Ishikawa (cell line): ENCODE measurements at regions not wholly inside any gene's neighbourhood (a gene's known extent, or its start where the extent isn't known, plus 50 kb on each side); places are given as distances from the start of the nearest gene placed in this dataset.

Source experiments
- CEBPB ChIP-seq: IDR thresholded peaks from 2 replicates; pipeline ENCODE4 v1.6.1; 2012
- CREB1 ChIP-seq: IDR thresholded peaks from 2 replicates; pipeline ENCODE4 v1.6.1; 2012; ENCODE audit warnings: low read depth
- EGR1 ChIP-seq: IDR thresholded peaks from 2 replicates; pipeline ENCODE4 v1.6.1; 2012
- EP300 ChIP-seq: IDR thresholded peaks from 2 replicates; pipeline ENCODE4 v1.6.1; 2012; ENCODE audit warnings: borderline replicate concordance
- FOXM1 ChIP-seq: IDR thresholded peaks from 2 replicates; pipeline ENCODE4 v1.6.1; 2012; ENCODE audit warnings: low read depth, borderline replicate concordance
- NFIC ChIP-seq: IDR thresholded peaks from 2 replicates; pipeline ENCODE4 v1.6.1; 2012
- RAD21 ChIP-seq: IDR thresholded peaks from 2 replicates; pipeline ENCODE4 v1.6.1; 2012; ENCODE audit warnings: low read depth
- TAF1 ChIP-seq: IDR thresholded peaks from 2 replicates; pipeline ENCODE4 v1.6.1; 2012; ENCODE audit warnings: low read depth, mild to moderate bottlenecking
- TCF12 ChIP-seq: IDR thresholded peaks from 2 replicates; pipeline ENCODE4 v1.6.1; 2012; ENCODE audit warnings: low read depth
- TEAD4 ChIP-seq: IDR thresholded peaks from 2 replicates; pipeline ENCODE4 v1.6.1; 2012
- YY1 ChIP-seq: IDR thresholded peaks from 2 replicates; pipeline ENCODE4 v1.6.1; 2012; ENCODE audit warnings: low read depth
- ZBTB7A ChIP-seq: IDR thresholded peaks from 2 replicates; pipeline ENCODE4 v1.6.1; 2012; ENCODE audit warnings: low read depth
- TF ChIP-seq, protein P1 (sequence below): IDR thresholded peaks from 2 replicates; pipeline ENCODE4 v1.6.1; 2012
- TF ChIP-seq, protein P2 (sequence below): IDR thresholded peaks from 2 replicates; pipeline ENCODE4 v1.6.1; 2012
- TF ChIP-seq, protein P3 (sequence below): IDR thresholded peaks from 2 replicates; pipeline ENCODE4 v1.6.1; 2012; ENCODE audit warnings: low read depth, mild to moderate bottlenecking

DNA sequence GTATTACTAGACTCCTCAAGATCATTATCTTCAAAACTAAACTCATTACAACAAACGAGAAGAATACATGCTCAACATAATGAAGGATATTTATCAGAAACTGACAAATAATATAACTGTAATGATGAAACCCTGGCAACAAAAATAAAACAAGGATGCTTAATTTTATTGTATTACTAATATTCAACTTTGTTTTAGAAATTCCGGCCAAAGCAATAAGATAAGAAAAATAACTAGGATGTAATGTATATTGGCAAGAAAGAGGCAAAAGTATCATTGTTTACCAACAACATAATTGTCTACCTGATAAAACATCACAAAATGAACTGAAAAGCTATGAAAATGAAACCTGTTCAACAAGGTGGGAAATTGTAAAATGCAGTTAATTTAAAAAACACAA, 588.3 kb upstream of the ZFHX3 start:
- no peak for TF ChIP-seq CREB1
- TF ChIP-seq EP300: no peak
- TF ChIP-seq, protein P1, sequence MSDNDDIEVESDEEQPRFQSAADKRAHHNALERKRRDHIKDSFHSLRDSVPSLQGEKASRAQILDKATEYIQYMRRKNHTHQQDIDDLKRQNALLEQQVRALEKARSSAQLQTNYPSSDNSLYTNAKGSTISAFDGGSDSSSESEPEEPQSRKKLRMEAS: no peak
- no peak for TF ChIP-seq ZBTB7A
- TF ChIP-seq, protein P2, sequence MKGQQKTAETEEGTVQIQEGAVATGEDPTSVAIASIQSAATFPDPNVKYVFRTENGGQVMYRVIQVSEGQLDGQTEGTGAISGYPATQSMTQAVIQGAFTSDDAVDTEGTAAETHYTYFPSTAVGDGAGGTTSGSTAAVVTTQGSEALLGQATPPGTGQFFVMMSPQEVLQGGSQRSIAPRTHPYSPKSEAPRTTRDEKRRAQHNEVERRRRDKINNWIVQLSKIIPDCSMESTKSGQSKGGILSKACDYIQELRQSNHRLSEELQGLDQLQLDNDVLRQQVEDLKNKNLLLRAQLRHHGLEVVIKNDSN: no peak
- TF ChIP-seq NFIC: no peak
- TF ChIP-seq TCF12: no peak
- no peak for TF ChIP-seq YY1
- TF ChIP-seq TEAD4: no peak
- TF ChIP-seq RAD21: no peak

DNA sequence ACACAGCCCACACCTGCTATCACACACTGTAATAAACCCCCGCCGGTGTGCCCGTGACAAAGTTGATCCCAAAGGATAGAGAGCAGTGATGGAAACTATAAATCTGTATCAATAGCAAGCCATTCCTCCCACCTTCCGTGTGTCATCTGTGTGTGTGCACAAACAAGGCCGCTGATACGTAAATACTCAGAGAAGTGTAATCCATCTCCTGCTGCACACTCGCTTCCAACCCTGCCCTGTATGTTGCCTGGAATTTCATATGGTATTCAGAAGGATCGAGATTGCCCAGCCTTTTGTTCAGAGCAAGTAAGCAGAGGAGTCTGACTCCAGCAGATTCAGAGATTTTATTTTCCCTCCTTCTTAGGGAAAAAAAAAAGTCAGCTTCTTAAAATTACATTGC, 581.1 kb upstream of the ZFHX3 start:
- no peak for TF ChIP-seq EGR1
- no peak for TF ChIP-seq TAF1
- TF ChIP-seq CEBPB: no peak
- no peak for TF ChIP-seq ZBTB7A
- TF ChIP-seq, protein P1: no peak

DNA sequence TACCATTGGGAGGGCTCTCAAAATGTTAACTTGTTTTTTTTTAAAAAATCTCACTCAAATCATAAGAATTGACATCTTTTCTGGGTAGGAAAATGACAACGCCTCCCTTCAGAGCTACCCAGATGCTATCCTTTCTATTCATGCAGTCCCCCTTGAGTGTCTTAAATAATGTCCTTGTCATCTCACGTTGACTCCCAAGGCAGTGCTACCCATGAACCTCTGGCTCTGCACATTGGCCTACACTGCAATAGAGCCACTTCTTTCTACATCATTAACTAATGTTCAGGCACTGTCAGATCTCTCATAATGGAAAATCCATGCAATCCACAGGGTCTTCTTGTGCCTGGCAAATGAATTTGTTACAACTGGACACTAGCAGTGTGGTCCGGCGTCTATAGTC, 569.8 kb upstream of the ZFHX3 start:
- no peak for TF ChIP-seq CEBPB
- TF ChIP-seq RAD21: no peak
- TF ChIP-seq, protein P1: no peak
- TF ChIP-seq CREB1: no peak
- no peak for TF ChIP-seq EP300
- TF ChIP-seq FOXM1: no peak
- TF ChIP-seq, protein P2: no peak
- no peak for TF ChIP-seq ZBTB7A
- TF ChIP-seq TEAD4: no peak
- no peak for TF ChIP-seq YY1
- no peak for TF ChIP-seq TCF12
- no peak for TF ChIP-seq TAF1
- TF ChIP-seq NFIC: no peak
- no peak for TF ChIP-seq EGR1
- TF ChIP-seq, protein P3, sequence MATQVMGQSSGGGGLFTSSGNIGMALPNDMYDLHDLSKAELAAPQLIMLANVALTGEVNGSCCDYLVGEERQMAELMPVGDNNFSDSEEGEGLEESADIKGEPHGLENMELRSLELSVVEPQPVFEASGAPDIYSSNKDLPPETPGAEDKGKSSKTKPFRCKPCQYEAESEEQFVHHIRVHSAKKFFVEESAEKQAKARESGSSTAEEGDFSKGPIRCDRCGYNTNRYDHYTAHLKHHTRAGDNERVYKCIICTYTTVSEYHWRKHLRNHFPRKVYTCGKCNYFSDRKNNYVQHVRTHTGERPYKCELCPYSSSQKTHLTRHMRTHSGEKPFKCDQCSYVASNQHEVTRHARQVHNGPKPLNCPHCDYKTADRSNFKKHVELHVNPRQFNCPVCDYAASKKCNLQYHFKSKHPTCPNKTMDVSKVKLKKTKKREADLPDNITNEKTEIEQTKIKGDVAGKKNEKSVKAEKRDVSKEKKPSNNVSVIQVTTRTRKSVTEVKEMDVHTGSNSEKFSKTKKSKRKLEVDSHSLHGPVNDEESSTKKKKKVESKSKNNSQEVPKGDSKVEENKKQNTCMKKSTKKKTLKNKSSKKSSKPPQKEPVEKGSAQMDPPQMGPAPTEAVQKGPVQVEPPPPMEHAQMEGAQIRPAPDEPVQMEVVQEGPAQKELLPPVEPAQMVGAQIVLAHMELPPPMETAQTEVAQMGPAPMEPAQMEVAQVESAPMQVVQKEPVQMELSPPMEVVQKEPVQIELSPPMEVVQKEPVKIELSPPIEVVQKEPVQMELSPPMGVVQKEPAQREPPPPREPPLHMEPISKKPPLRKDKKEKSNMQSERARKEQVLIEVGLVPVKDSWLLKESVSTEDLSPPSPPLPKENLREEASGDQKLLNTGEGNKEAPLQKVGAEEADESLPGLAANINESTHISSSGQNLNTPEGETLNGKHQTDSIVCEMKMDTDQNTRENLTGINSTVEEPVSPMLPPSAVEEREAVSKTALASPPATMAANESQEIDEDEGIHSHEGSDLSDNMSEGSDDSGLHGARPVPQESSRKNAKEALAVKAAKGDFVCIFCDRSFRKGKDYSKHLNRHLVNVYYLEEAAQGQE: no peak

DNA sequence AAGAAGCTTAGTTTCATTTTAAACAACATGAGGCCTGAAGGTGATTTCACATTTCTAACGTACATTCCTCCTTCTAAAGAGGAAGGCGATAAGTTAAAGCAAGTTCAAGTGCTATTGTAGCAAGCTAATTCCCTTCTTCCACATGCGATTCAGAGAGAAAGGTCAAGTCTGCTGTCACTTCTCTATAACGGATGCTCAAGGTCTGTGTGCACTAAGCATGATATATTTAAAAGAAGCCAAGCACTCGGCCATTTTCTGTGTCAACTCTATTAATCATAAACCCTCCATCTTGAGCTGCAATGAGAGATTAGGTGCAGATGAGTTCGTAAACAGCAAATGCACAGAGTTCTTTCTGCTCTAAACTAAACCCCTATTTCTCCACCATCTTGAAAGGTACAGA, 568.8 kb upstream of the ZFHX3 start:
- TF ChIP-seq, protein P1: no peak
- TF ChIP-seq EP300: no peak
- TF ChIP-seq EGR1: no peak
- no peak for TF ChIP-seq YY1
- no peak for TF ChIP-seq TEAD4
- no peak for TF ChIP-seq TAF1
- no peak for TF ChIP-seq CREB1
- TF ChIP-seq NFIC: no peak

DNA sequence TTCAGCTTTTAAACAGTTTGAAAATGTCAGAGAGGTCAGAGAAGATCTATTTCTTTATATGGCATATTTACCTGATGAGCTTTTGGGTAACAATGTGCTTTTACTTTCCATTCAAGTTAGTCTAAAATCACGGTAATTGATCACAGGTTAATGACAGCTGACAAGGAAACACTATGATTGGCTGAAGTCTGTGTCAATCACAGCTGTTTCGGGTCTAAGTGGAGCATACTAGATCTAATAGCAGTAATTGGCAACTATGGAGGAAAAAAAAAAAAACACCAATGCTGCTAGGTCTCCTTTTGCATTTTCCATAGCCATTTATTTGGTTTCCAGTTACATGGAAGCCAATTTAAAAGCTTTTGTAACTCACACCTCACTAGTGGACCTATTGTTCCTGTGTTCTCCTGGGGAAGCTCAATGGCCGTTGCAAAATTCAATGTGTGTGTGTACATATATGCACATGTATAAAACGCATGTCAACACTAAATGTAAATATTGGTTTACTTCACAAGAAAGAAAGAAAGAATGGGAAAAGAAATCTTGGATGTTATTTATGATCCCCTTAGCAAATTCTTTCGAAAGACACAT, 568.3 kb upstream of the ZFHX3 start:
- TF ChIP-seq RAD21 (no peak), NFIC (no peak), CREB1 (no peak), EGR1 (no peak), TCF12 (no peak), EP300 (no peak), CEBPB (no peak), YY1 (no peak), FOXM1 (no peak), ZBTB7A (no peak), TEAD4 (no peak), TAF1 (no peak)
- TF ChIP-seq, protein P2: no peak
- TF ChIP-seq, protein P1: no peak
- TF ChIP-seq, protein P3: no peak
